SK-N-SH treated with all-trans-retinoic acid at 6 μM for 48 hours (cell line): ENCODE measurements at regions not wholly inside any gene's neighbourhood (a gene's known extent, or its start where the extent isn't known, plus 50 kb on each side); places are given as distances from the start of the nearest gene placed in this dataset.

Experiments used
- ATAC-seq: fragments of 200-7000 bp; cut with Tn5 transposase; 3 replicates; pipeline ENCODE4 v1.9.1; 2020; ENCODE audit warnings: mild to moderate bottlenecking, moderate library complexity
- ARNTL ChIP-seq: fragments of 450-650 bp; formaldehyde crosslinking; IDR thresholded peaks from 2 replicates; pipeline ENCODE4 v1.5.0; 2020; ENCODE audit warnings: low read depth, mild to moderate bottlenecking, moderate library complexity, borderline replicate concordance
- BACH2 ChIP-seq: fragments of 250-450 bp; sonication (Bioruptor Pico); IDR thresholded peaks from 2 replicates; pipeline ENCODE4 v1.9.0; 2021; ENCODE audit warnings: mild to moderate bottlenecking, borderline replicate concordance
- CREB5 ChIP-seq: fragments of 250-450 bp; sonication (Bioruptor Pico); IDR thresholded peaks from 2 replicates; pipeline ENCODE4 v1.5.1; 2020; ENCODE audit warnings: low read depth, mild to moderate bottlenecking, moderate library complexity
- CSDC2 ChIP-seq: fragments of 250-450 bp; sonication (Bioruptor Pico); IDR thresholded peaks from 2 replicates; pipeline ENCODE4 v1.5.0; 2020; ENCODE audit warnings: mild to moderate bottlenecking, moderate library complexity
- GLIS3 ChIP-seq: fragments of 250-450 bp; sonication (Bioruptor Pico); IDR thresholded peaks from 2 replicates; pipeline ENCODE4 v1.5.0; 2020; ENCODE audit warnings: mild to moderate bottlenecking, moderate library complexity
- ISL1 ChIP-seq: fragments of 250-450 bp; sonication (Bioruptor Pico); IDR thresholded peaks from 2 replicates; pipeline ENCODE4 v2.1.2; 2022; ENCODE audit warnings: mild to moderate bottlenecking, moderate library complexity
- OSR1 ChIP-seq: fragments of 250-450 bp; sonication (Bioruptor Pico); IDR thresholded peaks from 2 replicates; pipeline ENCODE4 v1.8.0; 2022; ENCODE audit warnings: moderate library complexity, mild to moderate bottlenecking, inconsistent platforms
- PATZ1 ChIP-seq: fragments of 250-450 bp; sonication (Bioruptor Pico); IDR thresholded peaks from 2 replicates; pipeline ENCODE4 v1.8.0; 2020; ENCODE audit warnings: mild to moderate bottlenecking, moderate library complexity, borderline replicate concordance
- POU6F1 ChIP-seq: fragments of 250-450 bp; sonication (Bioruptor Pico); IDR thresholded peaks from 2 replicates; pipeline ENCODE4 v1.8.0; 2021; ENCODE audit warnings: low read depth, mild to moderate bottlenecking, moderate library complexity, borderline replicate concordance
- SNAI2 ChIP-seq: fragments of 250-450 bp; sonication (Bioruptor Pico); IDR thresholded peaks from 2 replicates; pipeline ENCODE4 v1.5.0; 2020; ENCODE audit warnings: mild to moderate bottlenecking, moderate library complexity
- TCF4 ChIP-seq: fragments of 250-450 bp; sonication (Bioruptor Pico); IDR thresholded peaks from 2 replicates; pipeline ENCODE4 v1.8.0; 2021; ENCODE audit warnings: mild to moderate bottlenecking, moderate library complexity, borderline replicate concordance
- TSHZ2 ChIP-seq: fragments of 250-450 bp; sonication (Bioruptor Pico); IDR thresholded peaks from 2 replicates; pipeline ENCODE4 v1.5.0; 2020; ENCODE audit warnings: mild to moderate bottlenecking, moderate library complexity
- ZC3H10 ChIP-seq: fragments of 250-450 bp; sonication (Bioruptor Pico); IDR thresholded peaks from 2 replicates; pipeline ENCODE4 v1.5.1; 2021; ENCODE audit warnings: mild to moderate bottlenecking, moderate library complexity
- ZFP30 ChIP-seq: fragments of 450-650 bp; formaldehyde crosslinking; IDR thresholded peaks from 2 replicates; pipeline ENCODE4 v1.5.0; 2022; ENCODE audit warnings: mild to moderate bottlenecking, moderate library complexity
- ZNF565 ChIP-seq: fragments of 450-650 bp; formaldehyde crosslinking; conservative IDR thresholded peaks from 2 replicates; pipeline ENCODE4 v1.5.0; 2020; ENCODE audit warnings: low read depth, mild to moderate bottlenecking, moderate library complexity
- ZNF70 ChIP-seq: fragments of 450-650 bp; formaldehyde crosslinking; IDR thresholded peaks from 2 replicates; pipeline ENCODE4 v1.5.0; 2020; ENCODE audit warnings: mild to moderate bottlenecking, moderate library complexity
- TF ChIP-seq, protein P1 (sequence below): fragments of 250-450 bp; sonication (Bioruptor Pico); IDR thresholded peaks from 2 replicates; pipeline ENCODE4 v1.5.1; 2021; ENCODE audit warnings: mild to moderate bottlenecking, moderate library complexity

GRCh38 chr4:12926189-12927066 is 557.7 kb downstream of the RAB28 start (continued):
- TF ChIP-seq TSHZ2 (CRISPR knock-in tag) (no peak), CSDC2 (CRISPR knock-in tag) (no peak), ISL1 (no peak), ZNF565 (CRISPR knock-in tag) (no peak)
- TF ChIP-seq, protein P1, sequence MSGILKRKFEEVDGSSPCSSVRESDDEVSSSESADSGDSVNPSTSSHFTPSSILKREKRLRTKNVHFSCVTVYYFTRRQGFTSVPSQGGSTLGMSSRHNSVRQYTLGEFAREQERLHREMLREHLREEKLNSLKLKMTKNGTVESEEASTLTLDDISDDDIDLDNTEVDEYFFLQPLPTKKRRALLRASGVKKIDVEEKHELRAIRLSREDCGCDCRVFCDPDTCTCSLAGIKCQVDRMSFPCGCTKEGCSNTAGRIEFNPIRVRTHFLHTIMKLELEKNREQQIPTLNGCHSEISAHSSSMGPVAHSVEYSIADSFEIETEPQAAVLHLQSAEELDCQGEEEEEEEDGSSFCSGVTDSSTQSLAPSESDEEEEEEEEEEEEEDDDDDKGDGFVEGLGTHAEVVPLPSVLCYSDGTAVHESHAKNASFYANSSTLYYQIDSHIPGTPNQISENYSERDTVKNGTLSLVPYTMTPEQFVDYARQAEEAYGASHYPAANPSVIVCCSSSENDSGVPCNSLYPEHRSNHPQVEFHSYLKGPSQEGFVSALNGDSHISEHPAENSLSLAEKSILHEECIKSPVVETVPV = no peak

DNA sequence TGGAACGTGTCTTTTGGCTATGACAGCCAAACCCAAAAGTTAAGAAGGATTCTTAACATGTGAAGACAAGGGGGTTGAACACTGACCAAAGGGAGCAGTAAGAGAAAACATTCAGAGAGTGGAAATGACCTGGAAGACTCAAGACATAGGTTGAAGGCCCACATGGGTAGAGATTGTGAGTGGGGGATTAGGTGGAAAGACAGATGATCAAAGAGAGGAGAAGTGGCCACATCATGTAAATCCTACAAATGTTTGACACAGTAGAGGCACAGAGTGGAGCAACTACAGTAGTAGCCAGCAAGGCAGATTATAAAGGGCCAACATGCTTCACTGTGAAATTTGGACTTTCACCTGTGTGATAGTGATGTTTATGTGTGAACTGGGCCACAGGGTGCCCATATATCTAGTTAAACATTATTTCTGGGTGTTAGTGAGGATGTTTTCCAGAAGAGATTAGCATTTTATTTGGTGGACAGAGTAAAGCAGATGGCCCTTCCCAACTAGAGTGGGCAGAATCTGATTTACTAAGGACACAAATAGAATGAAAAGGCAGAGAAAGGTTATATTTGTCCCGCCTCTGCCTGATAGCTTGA is 559.3 kb downstream of the RAB28 start:
- TF ChIP-seq POU6F1 (CRISPR knock-in tag) (no peak), TSHZ2 (CRISPR knock-in tag) (no peak), GLIS3 (CRISPR knock-in tag) (no peak), OSR1 (CRISPR knock-in tag) (no peak), ZFP30 (CRISPR knock-in tag) (no peak), CREB5 (CRISPR knock-in tag) (no peak), ZC3H10 (CRISPR knock-in tag) (no peak), TCF4 (no peak), ZNF70 (no peak), ARNTL (CRISPR knock-in tag) (no peak), SNAI2 (CRISPR knock-in tag) (no peak), ISL1 (no peak), BACH2 (CRISPR knock-in tag) (no peak), ZNF565 (CRISPR knock-in tag) (no peak), PATZ1 (no peak)
- TF ChIP-seq, protein P1 = no peak
- ATAC-seq = no peak
